Fibroblast of the aortic adventitia (primary cell): ENCODE measurements at regions not wholly inside any gene's neighbourhood (a gene's known extent, or its start where the extent isn't known, plus 50 kb on each side); places are given as distances from the start of the nearest gene placed in this dataset.

Experiments used
- DNase-seq: peaks from one replicate; pipeline ENCODE4 v3.0.0-alpha.2; 2010; ENCODE audit warnings: low read depth
- H3K4me3 ChIP-seq: 2 replicates; pipeline ENCODE4 v1.5.1; 2011; ENCODE audit warnings: low read depth, mild to moderate bottlenecking, control low read depth, low read length, moderate library complexity
- CTCF ChIP-seq: IDR thresholded peaks from 2 replicates; pipeline ENCODE4 v1.5.1; 2011; ENCODE audit warnings: mild to moderate bottlenecking, low read length, control low read depth, inconsistent platforms; ENCODE audit not compliant: insufficient read depth

GRCh38 chr9:120187758-120188157 is 392.2 kb downstream of the CDK5RAP2 start:
- H3K4me3 ChIP-seq = no peak overlapping the region
- no peak for TF ChIP-seq CTCF
- no peak for DNase-seq

GRCh38 chr9:120186276-120186675 is 393.7 kb downstream of the CDK5RAP2 start:
- no peak for TF ChIP-seq CTCF
- no peak for DNase-seq
- no peak overlapping the region for H3K4me3 ChIP-seq

- DNase-seq = no peak
- TF ChIP-seq CTCF = no peak
- no peak overlapping the region for H3K4me3 ChIP-seq
These were observed 395.7 kb downstream of the CDK5RAP2 start for GRCh38 chr9:120184266-120184665.

GRCh38 chr9:120183615-120184014 is 396.4 kb downstream of the CDK5RAP2 start:
- no peak overlapping the region for H3K4me3 ChIP-seq
- no peak for TF ChIP-seq CTCF
- no peak for DNase-seq

- no peak overlapping the region for H3K4me3 ChIP-seq
- no peak for TF ChIP-seq CTCF
- DNase-seq = no peak
These were observed 398.0 kb downstream of the CDK5RAP2 start for GRCh38 chr9:120182011-120182410.

- no peak for DNase-seq
- no peak overlapping the region for H3K4me3 ChIP-seq
- no peak for TF ChIP-seq CTCF
These were observed 402.8 kb downstream of the CDK5RAP2 start for GRCh38 chr9:120177121-120177520.

- TF ChIP-seq CTCF = no peak
- H3K4me3 ChIP-seq = no peak overlapping the region
These were observed 404.9 kb downstream of the CDK5RAP2 start for GRCh38 chr9:120175031-120175430.

More at GRCh38 chr9:120175031-120175430, 404.9 kb downstream of the CDK5RAP2 start:
- no peak for DNase-seq
